GM19025 (cell line): ENCODE measurements at regions not wholly inside any gene's neighbourhood (a gene's known extent, or its start where the extent isn't known, plus 50 kb on each side); places are given as distances from the start of the nearest gene placed in this dataset.
"Not testable (repeated sequence)": the region's sequence is repeated elsewhere in the genome, so short reads cannot be mapped to it uniquely, and the experiment has no call there.

ENCODE experiments used
- ATAC-seq: cut with Tn5 transposase; IDR thresholded peaks from one replicate; pipeline ENCODE4 v1.9.1; 2021; ENCODE audit warnings: mild to moderate bottlenecking, low read depth, moderate library complexity; ENCODE audit not compliant: unreplicated experiment

DNA sequence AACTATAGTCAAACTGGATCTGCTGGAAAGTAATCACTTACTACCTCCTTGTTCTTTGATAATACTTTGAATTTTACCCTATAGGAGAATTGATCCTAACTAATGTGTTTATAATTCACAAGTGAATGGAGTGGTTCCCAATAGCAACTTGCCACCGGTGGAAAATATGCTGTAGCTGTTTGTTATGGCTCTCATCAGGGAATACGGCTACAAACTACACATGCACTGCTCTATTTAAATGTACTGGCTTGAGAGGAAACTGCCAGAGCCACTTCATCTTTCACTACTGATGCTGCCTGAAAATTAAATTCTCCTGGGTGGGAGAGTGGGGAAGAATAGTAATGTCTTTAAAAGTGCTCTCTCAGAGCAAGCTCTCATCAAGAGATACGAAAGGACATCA is 448.5 kb upstream of the GRAMD2B start:
- ATAC-seq: no peak

DNA sequence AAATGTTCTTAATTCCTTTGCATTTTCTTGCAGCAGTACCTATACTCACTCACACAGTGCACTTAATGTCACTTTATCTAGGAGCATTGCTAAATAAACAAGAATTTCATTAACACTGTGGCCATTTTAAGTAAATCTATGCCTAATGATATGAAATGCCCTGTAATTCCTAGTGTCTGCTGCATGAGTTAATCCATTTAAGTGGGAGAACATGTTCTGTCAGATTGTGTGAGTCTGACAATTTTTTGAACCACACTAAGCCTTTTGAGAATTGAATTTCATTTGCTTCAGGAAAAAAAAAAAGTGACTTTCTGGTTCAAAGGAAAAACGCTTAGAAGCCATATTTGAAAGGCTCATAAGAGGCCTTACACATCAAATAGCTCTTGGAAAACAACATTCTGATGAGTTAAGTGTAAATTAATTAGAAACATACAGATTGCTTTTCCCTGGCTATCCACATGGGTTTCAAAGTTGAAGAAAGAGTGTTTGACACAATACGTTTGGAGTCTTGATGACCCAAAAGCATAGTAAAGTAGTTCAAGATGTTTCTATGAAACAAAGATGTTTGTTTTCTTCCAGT is 446.7 kb upstream of the GRAMD2B start:
- no peak for ATAC-seq

DNA sequence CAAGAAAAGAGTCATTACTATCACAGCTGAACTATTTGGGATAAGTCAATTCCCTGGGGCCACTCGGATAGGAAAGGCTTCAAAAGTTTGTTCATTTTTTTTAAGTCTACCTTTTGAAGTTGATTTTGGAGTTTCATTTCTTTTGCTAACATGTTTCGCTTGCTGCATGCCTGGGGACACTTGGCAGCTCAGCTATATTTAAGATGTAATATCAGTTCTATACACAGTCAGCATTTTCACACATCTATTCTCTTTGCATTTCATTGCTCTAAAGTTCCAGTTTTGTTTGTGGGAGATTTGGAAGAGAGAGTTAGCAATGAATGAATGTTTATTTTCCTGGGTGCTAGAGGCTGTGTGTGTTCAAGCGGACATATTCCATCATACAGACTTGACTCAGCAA is 445.2 kb upstream of the GRAMD2B start:
- ATAC-seq: no peak

DNA sequence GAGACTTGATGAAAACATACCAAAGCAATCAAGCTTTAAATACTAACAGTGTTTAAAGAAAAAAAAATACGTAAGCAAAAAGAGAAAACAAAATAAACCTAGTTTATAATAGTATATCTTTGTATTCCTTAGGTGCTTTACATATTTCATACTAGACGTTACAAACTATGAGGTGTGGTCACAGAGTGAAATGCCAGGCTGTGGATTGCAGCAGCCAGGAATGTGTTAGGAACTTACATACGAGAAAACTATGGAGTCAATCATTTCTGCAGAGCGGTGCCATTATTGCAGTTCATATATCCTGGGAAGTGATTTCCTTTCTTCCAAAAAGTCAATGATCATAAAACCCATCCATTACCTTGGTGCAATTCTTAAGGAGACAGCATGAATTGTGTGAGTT is 443.6 kb upstream of the GRAMD2B start:
- no peak for ATAC-seq

DNA sequence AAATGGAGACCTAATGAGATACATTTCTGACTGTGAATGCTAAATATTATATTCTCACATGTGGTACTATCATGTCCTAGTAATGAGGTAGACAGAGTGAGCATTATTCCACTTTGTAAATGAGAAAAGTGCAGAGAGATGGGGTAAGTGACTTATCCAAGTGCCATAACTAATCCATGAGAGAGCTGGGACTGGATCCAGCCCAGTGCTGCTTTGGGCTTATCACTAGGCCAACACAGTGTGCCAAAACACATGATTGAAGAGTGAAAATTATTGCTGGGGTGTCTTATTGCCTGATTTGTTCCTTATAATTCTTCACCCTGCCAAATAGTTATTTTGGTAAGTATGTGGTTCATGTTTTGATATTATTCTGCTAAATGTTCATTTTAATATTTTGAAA is 442.2 kb upstream of the GRAMD2B start:
- no peak for ATAC-seq

DNA sequence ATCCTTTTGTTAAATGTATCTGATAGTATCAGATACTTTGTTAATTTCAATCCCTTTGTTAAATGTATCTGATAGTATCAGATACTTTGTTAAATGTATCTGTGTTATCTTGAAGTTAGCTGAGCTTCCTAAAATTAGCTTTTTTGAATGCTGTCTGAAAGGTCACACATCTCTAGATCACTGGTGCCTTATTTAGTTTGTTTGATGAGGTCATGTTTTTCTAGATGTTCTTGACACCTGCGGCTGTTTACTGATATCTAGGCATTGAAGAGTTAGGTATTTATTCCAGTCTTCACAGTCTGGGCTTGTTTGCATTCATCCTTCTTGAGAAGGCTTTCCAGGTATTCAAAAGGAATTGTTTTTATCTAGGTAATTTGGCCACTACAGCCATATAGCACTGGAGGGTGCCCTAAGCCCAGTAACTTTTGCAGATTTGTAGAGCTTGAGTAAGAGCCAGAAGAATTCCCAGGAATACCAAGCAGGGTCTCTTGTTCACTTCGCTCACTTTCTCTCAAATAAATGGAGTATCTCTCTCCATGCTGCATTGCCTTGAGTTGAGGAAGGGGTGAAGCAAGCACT is 435.4 kb upstream of the GRAMD2B start:
- no peak for ATAC-seq

DNA sequence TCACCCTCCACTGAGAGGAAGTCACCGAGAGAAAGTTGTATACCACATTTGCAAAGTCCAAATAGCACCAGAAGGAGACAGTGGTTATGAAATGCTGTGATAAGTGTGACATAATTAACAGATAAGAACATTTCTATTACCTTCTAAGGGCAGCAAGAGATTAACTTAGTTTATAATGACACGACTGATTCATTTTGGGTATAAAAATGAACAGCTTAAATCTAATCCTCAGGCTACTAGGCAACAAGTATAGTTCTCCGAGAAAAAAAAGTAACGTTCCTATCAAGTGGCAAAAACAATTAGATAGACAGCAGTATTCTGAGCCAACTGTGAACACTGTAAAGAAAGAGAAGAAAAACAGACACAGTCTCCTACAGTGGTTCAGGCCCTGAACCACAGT is 431.2 kb upstream of the GRAMD2B start:
- no peak for ATAC-seq

DNA sequence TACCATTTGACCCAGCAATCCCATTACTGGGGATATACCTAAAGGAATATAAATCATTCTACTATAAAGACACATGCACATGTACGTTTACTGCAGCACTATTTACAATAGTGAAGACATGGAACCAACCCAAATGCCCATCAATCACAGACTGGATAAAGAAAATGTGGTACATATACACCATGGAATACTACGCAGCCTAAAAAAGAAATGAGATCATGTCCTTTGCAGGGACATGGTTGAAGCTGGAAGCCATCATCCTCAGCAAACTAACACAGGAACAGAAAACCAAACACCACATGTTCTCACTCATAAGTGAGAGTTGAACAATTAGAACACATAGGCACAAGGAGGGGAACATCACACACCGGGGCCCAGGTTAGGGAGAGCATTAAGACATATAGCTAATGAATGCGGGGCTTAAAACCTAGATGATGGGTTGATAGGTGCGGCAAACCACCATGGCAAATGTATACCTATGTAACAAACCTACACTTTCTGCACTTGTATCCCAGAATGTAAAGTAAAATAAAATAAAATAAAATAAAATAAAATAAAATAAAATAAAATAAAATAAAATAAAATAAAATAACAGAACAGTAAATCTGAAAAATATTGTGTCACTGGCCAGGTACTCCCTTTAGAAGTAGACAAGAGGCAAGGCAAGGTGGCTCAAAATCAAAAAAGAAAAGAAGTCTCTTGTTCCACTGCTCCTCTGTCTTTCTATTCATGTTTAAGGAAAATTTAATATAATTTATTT is 423.8 kb upstream of the GRAMD2B start:
- ATAC-seq: not testable (repeated sequence)

DNA sequence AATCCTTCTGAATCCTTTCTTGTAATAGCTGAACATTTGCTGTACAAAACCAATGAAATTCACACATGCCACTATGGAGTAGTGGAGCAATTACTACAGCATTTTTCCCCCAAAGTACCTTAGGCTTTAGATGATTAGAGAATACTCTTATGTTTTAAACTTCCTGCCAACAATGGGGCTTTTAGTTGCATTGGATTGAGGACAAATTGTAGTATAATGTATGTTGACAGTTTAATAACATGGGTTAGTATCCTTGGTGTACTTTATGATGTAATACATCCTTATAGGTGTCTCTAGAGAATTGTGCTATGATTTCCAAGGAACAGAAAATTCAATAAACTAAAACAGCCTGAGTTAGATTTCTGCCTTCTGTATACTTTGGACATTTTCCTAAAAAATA is 422.7 kb upstream of the GRAMD2B start:
- ATAC-seq: no peak

DNA sequence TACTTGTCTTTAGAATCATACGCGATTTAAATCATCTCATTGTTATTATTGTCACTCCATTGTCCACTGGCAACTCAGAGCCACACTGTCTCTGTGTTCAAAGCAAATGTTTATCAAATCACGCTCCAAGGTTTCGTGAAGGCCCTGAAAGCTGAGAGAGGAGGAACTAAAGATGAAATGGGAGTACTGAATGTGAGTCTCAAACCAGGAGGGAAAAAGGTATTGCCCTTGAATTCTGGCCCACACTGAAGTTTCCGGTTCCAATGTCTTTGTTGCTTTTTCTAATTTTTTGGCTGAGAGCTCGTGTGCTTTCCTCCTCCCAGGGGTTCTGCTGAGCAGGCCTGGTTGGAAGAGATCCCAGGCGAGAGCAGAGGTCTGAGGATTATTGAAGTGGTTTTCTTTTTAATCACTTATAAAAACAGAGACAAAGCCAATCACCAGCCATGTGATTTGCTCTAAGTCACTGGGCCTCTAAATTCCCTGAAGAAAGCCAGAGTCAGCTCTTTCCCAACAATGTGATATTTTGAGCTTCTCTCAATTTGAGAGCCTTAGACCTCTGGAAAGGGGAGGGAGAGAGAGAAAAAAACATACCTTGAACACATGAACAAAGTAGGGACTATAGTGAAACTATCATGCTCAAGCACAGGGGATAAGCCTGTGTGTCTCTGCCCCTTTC is 420.8 kb upstream of the GRAMD2B start:
- ATAC-seq: no peak

DNA sequence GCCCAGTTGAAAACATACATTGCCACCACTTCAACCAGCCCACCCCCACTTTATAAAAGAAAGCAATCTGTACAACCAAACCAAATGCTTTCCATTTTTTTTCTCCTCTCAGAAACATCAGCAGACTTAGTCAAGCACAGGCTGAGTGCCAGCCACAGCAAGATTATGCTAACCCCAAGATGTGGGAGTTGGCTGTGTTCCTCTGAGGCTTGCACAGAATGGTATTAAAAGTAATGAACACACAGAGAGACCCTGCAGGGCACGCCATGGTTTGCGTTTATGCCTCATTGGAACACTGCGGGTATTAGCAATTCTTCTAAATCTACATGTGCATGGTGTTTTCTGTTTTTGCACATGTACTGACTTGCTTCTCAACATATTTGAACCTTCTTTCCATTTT is 419.9 kb upstream of the GRAMD2B start:
- ATAC-seq: no peak

DNA sequence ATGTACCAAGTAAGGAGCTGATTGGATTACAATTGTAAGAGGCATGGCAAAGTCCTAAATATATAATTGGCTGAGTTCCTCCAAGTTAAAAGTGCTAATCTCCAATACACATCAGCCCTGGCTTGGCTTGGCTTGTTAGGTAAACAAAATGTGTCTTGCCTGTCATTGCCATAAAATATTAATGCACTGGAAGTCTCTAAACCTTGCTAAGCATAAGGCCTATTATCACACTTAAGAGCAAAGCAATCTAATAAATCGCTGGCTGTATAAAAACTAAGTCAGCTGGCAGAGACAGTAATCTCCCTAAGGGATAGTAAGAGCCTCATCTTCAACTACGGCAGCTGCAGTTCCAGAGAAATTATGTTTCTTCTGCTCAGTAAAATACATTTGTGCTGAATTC is 418.6 kb upstream of the GRAMD2B start:
- ATAC-seq: no peak

DNA sequence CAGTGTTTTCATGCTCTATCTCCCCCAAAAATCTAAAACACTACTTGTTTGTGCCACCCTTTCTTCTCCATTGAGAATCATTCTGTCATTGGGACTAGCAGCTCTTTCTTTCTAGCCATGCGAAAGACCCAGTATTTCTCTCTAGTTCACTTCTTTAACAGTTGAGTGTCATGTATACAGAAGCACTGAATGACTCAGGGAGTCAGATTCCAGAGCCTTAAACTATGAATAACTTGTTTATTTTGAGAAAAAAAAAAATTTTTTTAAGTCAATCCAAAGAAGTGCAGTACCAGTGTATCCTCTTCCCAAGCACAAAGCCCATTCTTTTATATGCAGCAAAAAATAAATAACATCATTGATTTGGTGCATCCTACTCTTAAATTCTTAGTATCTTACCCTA is 415.4 kb upstream of the GRAMD2B start:
- ATAC-seq: no peak

DNA sequence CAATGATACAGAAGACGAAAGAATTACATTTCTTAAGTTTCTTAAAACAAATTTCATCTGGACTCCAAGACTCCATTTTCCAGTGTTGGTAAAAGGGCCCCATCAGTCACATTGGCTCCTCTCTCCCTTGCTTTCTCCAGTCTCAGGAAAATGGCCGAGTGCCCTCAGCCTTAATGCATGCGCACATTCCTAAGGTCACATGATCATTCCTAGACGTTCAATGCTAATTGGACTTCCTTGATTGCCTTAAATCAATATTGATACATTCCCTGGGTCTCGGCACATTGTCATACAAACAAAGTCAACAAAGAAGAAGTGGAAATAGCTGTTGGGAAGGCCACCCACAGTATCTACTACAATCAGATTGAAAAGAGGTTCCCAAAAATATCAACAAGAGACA is 413.6 kb upstream of the GRAMD2B start:
- no peak for ATAC-seq

DNA sequence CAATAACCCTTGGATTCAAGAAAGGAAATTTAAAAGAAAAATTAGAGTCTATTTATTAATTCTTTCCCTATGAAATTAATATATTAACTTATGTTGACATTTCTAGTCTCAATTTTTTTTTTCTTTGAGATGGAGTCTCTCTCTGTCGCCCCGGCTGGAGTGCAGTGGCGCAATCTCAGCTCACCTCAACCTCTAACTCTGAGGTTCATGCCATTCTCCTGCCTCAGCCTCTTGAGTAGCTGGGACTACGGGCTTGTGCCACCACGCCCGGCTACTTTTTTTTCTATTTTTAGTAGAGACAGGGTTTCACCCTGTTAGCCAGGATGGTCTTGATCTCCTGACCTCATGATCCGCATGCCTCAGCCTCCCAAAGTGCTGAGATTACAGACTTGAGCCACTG is 411.7 kb upstream of the GRAMD2B start:
- ATAC-seq: not testable (repeated sequence)

DNA sequence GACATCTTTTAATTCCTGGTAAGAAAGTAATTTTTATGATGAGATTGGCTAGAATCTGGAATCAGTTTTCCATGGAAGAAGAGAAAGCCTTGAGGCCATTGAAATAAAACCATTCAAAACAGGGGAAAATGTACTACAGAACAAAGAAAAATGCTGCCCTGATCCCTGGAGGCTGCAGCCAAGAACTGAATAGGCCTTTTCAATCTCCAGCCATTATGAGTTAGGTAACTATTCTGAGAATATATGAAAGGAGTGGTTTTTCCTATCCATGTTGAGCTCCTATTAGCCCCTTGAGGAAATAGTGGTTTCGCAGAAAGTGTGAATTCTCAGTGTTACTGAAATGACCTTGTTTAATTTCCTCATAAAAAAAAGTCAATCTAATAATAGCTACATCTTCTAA is 408.5 kb upstream of the GRAMD2B start:
- ATAC-seq: no peak

DNA sequence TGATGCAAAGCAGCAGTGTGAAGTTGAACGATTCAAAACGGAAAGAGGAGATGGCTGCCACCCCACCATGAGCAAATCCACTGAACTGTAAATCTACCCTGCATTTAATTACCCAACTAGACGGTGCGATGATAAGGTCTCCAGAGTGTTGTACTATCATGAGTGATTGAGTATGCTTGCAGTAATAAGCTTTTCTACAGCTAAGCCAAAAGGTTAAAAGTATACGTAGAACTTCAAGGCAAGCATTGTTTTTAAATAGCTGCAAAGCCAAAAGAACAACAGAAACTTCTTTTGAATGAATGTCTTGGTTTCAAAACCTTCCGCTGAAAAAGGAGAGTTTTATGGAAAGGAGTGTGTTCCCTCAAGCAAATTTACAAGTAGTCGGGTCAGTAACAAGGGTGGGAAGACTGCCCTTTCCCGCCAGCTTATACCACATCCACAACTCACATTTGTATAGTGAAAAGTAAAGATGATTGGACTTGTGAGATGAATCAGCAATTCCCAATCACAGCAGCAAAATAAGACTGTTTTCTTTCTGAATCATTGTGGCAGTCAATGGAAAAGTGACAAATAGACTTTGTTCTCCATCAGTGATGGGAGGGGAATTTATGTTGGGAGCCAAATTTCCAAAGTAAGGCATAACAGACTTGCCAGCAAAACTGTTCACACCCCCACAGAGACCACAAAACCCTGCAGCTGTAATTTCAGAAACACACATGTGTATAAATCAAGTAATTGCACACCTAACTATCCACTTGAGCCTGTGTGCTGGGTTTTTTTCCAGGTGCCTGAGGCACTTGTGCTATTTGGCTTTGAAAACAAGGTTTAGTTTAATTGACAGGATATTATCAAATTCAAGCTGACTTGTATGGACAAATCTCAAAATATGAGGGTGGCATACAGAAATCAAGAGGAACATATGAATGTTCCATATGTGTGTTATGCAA is 407.7 kb upstream of the GRAMD2B start:
- no peak for ATAC-seq

DNA sequence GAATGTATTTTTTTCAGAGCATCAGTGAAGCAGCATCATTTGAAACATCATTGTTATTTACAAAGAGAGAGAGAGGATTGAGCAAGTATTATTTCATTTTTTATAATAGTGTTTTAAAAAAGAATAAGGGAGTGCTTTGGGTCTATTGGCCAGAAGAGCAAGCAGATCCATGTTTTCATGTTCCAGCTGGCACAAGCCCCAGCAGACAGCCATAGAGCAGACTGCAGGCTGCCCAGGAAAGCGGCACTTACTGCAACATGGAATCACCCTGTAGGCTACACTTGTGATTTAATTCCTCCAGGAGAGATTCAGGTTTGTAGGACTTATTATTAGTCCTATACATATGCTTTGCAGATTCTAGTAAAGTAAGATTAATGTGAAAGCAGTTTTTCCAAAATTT is 407.0 kb upstream of the GRAMD2B start:
- ATAC-seq: no peak

DNA sequence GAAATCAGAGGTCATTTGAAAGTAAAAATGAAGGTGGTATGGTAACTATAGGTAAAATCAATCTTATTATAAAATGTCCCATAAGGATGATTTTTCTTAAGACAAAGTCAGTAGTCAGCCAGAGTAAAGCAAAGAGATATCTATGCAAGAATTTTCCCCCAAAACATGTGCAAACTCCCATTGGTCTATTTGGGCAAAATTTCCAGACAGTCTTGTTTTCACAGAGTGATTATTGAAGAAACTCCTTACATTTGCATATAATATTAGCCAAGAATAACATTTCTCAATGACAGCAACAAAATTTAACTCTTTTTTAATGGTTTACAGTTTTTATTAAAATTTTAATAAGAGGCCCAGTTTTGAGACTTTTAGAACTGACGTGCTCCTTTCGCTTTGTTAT is 406.1 kb upstream of the GRAMD2B start:
- ATAC-seq: no peak

DNA sequence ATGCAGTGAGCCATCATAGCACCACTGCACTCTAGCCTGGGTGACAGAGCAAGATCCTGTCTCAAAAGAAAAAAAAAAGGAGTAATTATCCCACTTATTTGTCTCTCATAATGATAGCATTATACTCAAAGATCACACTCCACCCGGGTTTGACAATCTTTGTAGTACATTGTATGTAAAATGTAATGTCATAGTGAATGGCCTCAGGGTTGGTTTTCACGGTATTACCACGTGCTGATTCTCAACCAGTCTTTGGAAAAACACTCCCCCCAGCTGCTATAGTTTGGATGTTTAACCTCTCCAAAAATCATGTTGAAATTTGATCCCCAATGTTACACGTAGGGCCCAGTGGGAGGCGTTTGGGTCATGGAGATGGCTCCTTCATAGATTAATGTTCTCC is 402.4 kb upstream of the GRAMD2B start:
- no peak for ATAC-seq
